ENCODE measurements at regions not wholly inside any gene's neighbourhood (a gene's known extent, or its start where the extent isn't known, plus 50 kb on each side); places are given as distances from the start of the nearest gene placed in this dataset.

DNA sequence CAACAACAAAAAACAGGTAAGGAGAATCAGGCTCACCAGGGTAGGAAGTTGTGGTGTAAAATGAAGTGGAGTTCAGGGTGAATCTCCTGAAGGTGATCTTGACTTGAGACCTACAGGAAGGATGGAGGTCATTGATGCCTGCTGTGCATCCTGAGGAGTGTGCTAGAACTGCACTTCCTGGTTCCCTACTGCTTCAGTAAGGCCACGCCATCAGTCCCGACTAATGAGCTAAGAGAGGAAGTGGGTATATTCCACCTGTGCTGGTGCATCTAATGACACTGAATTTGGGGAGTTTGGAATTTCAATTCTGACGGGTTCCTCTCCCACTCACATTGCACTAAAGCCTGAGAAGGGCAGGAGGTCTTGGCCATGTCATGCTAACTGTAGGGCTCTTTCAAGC is 349.3 kb upstream of the SLC14A2 start:
- no peak for TF ChIP-seq ZFX (IDR thresholded peaks at IDR 0.05)
- TF ChIP-seq, protein P1, sequence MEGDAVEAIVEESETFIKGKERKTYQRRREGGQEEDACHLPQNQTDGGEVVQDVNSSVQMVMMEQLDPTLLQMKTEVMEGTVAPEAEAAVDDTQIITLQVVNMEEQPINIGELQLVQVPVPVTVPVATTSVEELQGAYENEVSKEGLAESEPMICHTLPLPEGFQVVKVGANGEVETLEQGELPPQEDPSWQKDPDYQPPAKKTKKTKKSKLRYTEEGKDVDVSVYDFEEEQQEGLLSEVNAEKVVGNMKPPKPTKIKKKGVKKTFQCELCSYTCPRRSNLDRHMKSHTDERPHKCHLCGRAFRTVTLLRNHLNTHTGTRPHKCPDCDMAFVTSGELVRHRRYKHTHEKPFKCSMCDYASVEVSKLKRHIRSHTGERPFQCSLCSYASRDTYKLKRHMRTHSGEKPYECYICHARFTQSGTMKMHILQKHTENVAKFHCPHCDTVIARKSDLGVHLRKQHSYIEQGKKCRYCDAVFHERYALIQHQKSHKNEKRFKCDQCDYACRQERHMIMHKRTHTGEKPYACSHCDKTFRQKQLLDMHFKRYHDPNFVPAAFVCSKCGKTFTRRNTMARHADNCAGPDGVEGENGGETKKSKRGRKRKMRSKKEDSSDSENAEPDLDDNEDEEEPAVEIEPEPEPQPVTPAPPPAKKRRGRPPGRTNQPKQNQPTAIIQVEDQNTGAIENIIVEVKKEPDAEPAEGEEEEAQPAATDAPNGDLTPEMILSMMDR (conservative IDR thresholded peaks at IDR 0.05) = no peak
- H3K27ac ChIP-seq = no peak overlapping the region

DNA sequence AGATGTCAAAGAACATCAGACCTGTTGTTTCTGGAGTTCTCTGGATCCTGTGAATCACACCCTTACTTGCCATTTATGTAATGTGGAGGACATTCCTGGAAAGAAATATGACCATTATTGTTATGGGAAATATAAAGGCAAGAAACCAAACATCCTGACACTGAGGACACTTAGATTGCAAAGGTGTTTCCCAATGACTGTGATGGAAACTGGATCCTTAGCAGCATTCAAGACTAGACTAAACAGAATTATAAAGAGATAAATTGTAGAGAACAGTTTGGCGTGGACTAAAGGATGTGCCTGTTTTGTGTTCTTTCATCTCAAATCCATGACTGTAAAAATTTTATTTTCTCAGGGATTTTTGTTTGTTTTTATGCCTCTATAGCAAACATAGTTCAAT is 347.7 kb upstream of the SLC14A2 start:
- H3K27ac ChIP-seq = no peak overlapping the region
- TF ChIP-seq ZFX (IDR thresholded peaks at IDR 0.05) = no peak
- TF ChIP-seq, protein P1 (conservative IDR thresholded peaks at IDR 0.05) = no peak

DNA sequence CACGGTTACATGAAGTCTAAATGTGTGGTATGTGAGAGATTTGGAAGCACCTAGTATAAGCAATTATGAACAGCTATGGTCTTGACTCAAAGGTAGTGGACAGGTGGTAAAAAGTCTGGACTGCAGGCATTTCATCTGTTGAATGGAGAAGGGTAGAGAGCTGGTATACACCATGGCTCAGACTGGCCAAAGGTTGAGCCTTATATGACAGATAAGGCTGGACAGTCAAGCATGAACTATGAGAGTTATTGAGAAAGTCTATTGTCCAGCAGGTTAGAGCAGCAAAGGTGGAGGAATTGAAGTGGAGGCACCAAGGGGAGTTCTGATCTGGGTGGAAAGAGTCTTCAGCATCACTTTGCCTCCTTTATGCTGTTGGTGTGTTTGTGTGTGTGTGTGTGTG is 346.7 kb upstream of the SLC14A2 start:
- no peak overlapping the region for H3K27ac ChIP-seq
- TF ChIP-seq ZFX (IDR thresholded peaks at IDR 0.05) = no peak
- TF ChIP-seq, protein P1 (conservative IDR thresholded peaks at IDR 0.05) = no peak

DNA sequence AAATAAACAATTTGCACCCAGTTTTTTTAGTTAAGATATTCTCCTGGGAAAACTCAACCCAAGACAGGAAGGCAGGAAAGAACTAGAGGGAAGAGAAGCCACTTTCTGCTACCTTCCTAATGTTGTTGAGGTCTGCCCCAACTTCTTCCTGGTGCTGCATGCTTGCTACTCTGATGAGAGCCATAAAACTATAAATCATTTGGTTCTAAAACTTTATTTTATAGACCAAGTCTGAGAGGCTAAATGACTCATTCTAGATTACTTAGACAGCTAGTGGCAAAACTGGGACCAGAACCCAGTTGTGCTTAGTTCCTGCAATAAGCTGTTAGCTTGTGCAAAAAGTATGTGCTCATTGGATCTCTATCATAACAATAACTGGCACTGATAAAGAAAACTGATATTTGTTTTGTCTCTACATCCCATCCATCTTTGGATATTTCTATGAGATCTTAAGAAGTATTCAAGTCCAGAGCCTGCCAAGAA is 344.9 kb upstream of the SLC14A2 start:
- TF ChIP-seq, protein P1 (conservative IDR thresholded peaks at IDR 0.05) = no peak
- TF ChIP-seq ZFX (IDR thresholded peaks at IDR 0.05) = no peak
- H3K27ac ChIP-seq = no peak overlapping the region

DNA sequence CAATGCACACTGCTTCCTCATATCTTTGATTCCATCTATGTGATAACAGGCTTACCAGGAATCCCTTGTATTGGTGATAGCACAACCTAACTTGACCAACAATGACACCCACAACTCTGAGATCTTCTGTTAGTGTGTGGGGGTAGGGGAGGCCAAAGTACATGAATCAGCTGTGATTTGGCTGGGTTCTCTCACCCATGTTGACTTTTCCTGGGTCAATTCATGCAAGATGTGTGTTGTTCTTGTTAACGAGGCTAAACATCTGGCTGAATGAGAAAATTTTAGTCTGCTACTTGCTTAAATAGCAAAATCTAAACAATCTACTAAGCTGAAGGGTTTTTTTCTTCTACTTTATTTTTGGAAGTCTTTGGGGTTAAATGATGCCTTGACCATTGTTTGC is 341.2 kb upstream of the SLC14A2 start:
- no peak overlapping the region for H3K27ac ChIP-seq
- no peak for TF ChIP-seq ZFX (IDR thresholded peaks at IDR 0.05)
- TF ChIP-seq, protein P1 (conservative IDR thresholded peaks at IDR 0.05) = no peak

DNA sequence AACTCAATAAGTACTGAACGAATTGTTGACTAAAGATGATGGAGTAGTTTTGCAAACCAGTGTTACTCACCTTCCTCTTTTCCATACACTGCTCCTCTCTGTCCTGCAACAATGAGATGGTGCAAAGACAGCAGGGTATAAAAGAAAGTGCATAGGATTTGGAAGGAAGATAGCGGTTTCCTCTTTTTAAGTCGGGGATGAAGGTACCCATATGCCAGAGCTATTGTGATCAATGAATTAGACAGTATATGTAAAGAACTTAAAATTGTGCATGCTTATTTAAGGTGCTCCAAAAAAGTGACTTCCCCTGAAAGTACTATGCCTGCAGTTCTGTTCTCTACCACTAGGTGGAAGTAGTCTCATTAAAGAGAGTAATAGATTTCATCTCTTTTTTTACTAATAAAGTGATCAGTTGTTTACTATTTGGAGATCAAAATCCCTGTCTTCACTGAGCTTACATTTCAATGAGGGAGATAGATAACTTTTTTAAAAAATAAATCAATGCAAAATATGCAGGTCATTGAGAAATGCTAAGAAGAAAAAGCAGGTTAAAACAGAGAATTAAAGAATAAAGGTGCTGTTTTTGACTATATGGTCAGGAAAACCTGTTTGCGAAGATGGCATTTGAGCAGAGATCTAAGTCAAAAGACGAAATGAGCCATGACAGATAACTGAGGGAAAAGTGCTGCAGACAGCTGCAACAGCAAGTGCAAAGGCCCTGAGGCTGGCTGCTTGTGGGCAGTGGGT is 339.7 kb upstream of the SLC14A2 start:
- TF ChIP-seq, protein P1 (conservative IDR thresholded peaks at IDR 0.05) = peak; percentile 83
- no peak for TF ChIP-seq ZFX (IDR thresholded peaks at IDR 0.05)
- H3K27ac ChIP-seq = no peak overlapping the region

DNA sequence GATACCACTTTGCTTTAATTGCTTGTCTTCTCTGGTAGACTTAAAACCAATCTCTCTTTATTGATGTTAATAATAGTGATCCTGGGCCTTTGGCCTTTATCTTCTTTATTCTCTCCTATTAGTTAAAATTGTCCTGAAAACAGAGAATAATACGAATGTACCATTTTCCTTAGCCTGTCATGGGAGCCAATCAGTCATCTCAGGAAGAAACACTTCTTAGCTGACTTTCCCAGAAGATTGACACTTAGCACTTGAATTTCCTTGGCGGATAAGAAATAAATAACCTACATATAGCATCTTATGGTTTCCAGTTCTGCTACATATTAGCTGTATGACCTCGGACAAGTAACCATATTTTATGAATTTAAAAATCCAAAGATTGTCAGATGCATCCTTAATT is 338.4 kb upstream of the SLC14A2 start:
- TF ChIP-seq, protein P1 (conservative IDR thresholded peaks at IDR 0.05) = no peak
- TF ChIP-seq ZFX (IDR thresholded peaks at IDR 0.05) = no peak
- H3K27ac ChIP-seq = no peak overlapping the region

All from C4-2B (cell line).